Body of pancreas (tissue), 4 donors: ENCODE measurements at regions not wholly inside any gene's neighbourhood (a gene's known extent, or its start where the extent isn't known, plus 50 kb on each side); places are given as distances from the start of the nearest gene placed in this dataset.
"Not testable (repeated sequence)": the region's sequence is repeated elsewhere in the genome, so short reads cannot be mapped to it uniquely, and the experiment has no call there.

ENCODE experiments used
- POLR2A ChIP-seq, 3 donors: fragments of 450-650 bp; IDR thresholded peaks; one replicate each; pipeline ENCODE4 v1.6.1; 2016; ENCODE audit warnings: antibody characterized with exemption in 3 of 3, mild to moderate bottlenecking in 2 of 3
- TF ChIP-seq, protein P1 (sequence below), 7 experiments: fragments of 450-650 bp in 4 of 7; fragments of 200-600 bp in 3 of 7; sonication (generic) in 3 of 7; IDR thresholded peaks; one replicate each; pipeline ENCODE4 v1.5.1; 2016 to 2019; ENCODE audit warnings: antibody characterized with exemption in 7 of 7

DNA sequence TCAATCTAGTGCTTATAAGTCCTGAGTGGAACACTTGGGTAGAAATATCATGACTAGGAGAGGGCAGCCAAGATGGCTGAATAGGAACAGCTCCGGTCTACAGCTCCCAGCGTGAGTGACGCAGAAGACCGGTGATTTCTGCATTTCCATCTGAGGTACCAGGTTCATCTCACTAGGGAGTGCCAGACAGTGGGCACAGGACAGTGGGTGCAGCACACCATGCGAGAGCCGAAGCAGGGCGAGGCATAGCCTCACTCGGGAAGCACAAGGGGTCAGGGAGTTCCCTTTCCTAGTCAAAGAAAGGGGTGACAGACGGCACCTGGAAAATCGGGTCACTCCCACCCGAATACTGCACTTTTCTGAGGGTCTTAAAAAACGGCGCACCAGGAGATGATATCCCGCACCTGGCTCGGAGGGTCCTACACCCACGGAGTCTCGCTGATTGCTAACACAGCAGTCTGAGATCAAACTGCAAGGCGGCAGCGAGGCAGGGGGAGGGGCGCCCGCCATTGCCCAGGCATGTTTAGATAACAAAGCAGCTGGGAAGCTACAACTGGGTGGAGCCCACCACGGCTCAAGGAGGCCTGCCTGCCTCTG lies 302.8 kb downstream of the TFAP2B start:
- TF ChIP-seq, protein P1, sequence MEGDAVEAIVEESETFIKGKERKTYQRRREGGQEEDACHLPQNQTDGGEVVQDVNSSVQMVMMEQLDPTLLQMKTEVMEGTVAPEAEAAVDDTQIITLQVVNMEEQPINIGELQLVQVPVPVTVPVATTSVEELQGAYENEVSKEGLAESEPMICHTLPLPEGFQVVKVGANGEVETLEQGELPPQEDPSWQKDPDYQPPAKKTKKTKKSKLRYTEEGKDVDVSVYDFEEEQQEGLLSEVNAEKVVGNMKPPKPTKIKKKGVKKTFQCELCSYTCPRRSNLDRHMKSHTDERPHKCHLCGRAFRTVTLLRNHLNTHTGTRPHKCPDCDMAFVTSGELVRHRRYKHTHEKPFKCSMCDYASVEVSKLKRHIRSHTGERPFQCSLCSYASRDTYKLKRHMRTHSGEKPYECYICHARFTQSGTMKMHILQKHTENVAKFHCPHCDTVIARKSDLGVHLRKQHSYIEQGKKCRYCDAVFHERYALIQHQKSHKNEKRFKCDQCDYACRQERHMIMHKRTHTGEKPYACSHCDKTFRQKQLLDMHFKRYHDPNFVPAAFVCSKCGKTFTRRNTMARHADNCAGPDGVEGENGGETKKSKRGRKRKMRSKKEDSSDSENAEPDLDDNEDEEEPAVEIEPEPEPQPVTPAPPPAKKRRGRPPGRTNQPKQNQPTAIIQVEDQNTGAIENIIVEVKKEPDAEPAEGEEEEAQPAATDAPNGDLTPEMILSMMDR (IDR thresholded peaks at IDR 0.05): not testable (repeated sequence)
- not testable (repeated sequence) for TF ChIP-seq POLR2A (IDR thresholded peaks at IDR 0.05)
